VCaP (cell line): ENCODE measurements at regions not wholly inside any gene's neighbourhood (a gene's known extent, or its start where the extent isn't known, plus 50 kb on each side); places are given as distances from the start of the nearest gene placed in this dataset.
"Not testable (repeated sequence)": the region's sequence is repeated elsewhere in the genome, so short reads cannot be mapped to it uniquely, and the experiment has no call there.

Source experiments
- H3K27ac ChIP-seq: fragments of 450-650 bp; 2 replicates; pipeline ENCODE4 v1.5.1; 2017
- TF ChIP-seq, protein P1 (sequence below): fragments of 450-650 bp; conservative IDR thresholded peaks from 2 replicates; pipeline ENCODE4 v1.5.1; 2017; ENCODE audit warnings: mild to moderate bottlenecking, moderate library complexity

GRCh38 chr3:166519443-166519842 lies 682.2 kb upstream of the BCHE start:
- TF ChIP-seq, protein P1, sequence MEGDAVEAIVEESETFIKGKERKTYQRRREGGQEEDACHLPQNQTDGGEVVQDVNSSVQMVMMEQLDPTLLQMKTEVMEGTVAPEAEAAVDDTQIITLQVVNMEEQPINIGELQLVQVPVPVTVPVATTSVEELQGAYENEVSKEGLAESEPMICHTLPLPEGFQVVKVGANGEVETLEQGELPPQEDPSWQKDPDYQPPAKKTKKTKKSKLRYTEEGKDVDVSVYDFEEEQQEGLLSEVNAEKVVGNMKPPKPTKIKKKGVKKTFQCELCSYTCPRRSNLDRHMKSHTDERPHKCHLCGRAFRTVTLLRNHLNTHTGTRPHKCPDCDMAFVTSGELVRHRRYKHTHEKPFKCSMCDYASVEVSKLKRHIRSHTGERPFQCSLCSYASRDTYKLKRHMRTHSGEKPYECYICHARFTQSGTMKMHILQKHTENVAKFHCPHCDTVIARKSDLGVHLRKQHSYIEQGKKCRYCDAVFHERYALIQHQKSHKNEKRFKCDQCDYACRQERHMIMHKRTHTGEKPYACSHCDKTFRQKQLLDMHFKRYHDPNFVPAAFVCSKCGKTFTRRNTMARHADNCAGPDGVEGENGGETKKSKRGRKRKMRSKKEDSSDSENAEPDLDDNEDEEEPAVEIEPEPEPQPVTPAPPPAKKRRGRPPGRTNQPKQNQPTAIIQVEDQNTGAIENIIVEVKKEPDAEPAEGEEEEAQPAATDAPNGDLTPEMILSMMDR, result no peak
- H3K27ac ChIP-seq, result no peak overlapping the region

DNA sequence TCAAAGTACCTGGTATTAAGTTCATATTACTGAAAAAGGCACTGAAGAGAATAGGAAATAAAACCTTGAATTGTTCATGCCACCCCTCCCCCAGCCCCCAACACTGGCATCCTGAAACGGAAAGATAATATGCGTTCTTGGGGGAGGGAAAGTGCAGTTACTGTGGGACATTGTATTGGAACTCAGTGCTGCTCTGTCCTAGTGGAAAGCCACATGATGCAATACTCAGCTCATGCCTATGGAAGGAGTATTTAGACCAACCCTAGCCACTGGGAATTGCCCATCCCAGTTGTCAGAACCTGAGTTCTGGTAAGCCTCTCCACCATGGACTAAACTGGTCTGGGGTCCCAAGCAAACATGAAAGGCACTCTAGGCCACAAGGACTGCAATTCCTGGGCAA lies 680.8 kb upstream of the BCHE start:
- no peak overlapping the region for H3K27ac ChIP-seq
- TF ChIP-seq, protein P1, result no peak

DNA sequence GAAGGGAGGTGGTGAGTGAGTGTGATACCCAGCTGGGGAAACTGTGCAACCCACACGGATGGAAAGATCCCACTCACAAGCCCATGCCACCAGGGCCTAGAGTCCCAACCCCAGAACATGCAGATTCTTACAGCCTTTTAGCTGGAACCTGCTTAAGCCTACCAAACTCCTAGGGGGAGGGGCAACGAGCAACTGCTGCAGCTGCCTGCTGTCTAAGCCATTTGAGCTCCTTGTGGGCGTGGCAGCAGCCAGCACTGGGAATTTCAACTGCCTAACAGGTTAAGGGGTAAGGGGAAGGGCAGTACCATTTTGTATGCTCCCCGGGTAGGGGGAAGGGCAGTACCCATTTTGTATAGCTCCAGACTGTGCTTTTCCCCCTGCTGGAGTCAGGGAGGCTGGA lies 673.2 kb upstream of the BCHE start:
- H3K27ac ChIP-seq, result no peak overlapping the region
- TF ChIP-seq, protein P1, result no peak

DNA sequence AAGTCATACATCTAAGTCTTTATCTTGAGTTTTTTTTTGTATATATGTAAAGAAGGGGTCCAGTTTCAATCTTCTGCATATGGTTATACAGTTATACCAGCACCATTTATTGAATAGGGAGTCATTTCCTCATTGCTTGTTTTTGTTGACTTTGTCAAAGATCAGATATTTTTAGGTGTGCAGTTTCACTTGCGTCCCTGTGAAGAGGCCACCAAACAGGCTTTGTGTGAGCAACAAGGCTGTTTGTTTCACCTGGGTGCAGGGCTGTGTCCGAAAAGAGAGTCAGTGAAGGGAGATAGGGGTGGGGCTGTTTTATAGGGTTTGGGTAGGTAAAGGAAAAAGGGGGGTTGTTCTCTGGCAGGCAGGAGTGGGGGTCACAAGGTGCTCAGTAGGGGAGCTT lies 663.2 kb upstream of the BCHE start:
- H3K27ac ChIP-seq, result not testable (repeated sequence)

GRCh38 chr3:166499636-166500035 lies 662.4 kb upstream of the BCHE start:
- no peak overlapping the region for H3K27ac ChIP-seq

DNA sequence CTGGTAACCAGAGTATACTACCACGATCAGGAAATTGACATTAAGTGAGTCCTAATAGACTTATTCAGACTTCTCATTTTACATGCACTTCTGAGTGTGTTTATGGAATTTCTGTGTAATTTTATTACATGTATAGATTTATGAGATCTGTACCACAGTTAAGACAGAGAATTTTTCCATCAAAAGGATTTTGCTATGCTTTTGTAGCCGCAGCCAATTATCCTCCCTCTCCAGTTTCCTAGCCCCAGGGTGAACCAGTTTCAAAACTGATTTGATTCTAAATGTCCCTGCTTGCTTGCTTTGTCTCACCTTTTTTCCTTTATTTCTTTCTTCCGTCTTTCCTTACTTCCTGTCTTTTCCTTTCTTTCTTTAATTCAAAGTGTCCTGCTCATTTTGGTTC lies 661.2 kb upstream of the BCHE start:
- no peak overlapping the region for H3K27ac ChIP-seq
- TF ChIP-seq, protein P1, result no peak

More at GRCh38 chr3:166499636-166500035, 662.4 kb upstream of the BCHE start:
- TF ChIP-seq, protein P1, result no peak

GRCh38 chr3:166489826-166490225 lies 652.6 kb upstream of the BCHE start:
- no peak overlapping the region for H3K27ac ChIP-seq

DNA sequence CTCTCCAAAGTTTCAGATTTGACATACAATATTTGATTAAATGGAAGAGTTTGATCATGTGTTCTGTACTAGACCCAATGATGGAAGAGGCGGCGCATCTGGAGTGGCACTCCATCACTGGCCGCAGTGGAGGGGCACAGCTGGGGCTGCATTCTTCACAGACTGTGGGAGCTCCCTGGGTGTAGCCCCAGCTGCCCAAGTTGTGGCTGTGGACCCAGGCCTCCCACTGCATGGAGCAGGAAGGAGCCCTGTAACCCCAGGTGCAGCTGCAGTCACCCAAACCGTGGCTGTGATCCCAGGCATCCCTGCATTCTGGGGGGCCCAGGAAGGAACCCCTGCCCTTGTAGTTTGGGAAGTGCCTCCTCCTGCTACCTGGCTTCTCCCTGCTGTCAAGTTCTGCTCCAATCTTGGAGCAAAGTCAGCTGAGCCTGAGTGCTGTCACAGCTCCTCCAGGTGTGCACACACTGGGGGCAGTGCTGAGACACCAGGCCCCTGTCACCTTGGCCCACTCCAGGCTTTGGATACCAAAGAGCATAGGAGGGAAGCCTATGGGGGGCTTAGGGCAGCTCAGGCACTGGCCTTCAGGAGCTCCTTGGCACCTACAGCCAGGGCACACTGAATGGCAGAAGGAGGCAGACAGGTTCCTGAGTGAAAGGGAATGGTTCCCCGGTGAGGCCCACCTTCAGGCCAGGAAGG lies 651.9 kb upstream of the BCHE start:
- TF ChIP-seq, protein P1, result no peak
- H3K27ac ChIP-seq, result no peak overlapping the region

More at GRCh38 chr3:166489826-166490225, 652.6 kb upstream of the BCHE start:
- TF ChIP-seq, protein P1, result no peak
